GM21619 (cell line): ENCODE measurements at regions not wholly inside any gene's neighbourhood (a gene's known extent, or its start where the extent isn't known, plus 50 kb on each side); places are given as distances from the start of the nearest gene placed in this dataset.

Experiments
- ATAC-seq: cut with Tn5 transposase; IDR thresholded peaks from one replicate; pipeline ENCODE4 v1.9.1; 2021; ENCODE audit not compliant: unreplicated experiment

- ATAC-seq, result no peak
Measured at GRCh38 chr5:11962122-11962521, 57.9 kb upstream of the CTNND2 start.

DNA sequence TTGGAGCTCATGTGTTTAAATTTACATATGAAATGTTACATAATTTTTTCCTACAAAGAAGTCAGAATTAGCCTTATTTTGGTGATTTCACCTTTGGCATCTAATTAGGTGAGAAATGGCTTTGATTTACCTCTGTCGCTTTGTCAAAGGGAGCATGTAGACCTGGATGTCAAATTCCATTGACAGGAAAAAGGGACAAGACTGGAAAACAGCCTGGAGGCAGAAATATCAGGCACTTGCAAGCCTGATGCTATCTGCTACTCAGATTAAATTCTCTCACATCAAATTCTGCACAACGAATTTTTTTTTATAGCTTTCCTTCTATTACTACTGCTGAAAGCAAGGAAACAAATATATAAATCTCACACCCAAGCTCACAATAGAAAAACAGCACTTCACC, 54.1 kb upstream of the CTNND2 start:
- no peak for ATAC-seq

DNA sequence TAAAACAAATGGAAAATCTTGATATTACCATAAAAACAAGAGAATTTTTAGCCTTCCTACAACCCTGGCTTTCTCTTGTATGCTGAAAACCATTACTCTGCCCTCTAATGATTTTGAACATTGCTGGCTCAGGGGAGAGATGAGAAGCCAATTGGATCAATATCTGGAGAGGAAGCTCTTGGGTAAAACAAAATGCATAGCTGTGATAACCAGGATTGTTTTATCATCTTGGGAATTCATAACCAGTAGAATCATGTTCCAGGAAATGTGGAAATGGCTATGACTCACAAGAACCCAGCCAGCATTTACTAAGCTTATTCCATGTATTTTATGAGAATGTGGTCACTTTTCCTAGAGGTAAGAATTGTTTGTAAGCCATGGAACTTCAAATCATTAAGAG, 51.1 kb upstream of the CTNND2 start:
- ATAC-seq, result no peak
